Osteoblast (primary cell): ENCODE measurements at regions not wholly inside any gene's neighbourhood (a gene's known extent, or its start where the extent isn't known, plus 50 kb on each side); places are given as distances from the start of the nearest gene placed in this dataset.
"Not testable (repeated sequence)": the region's sequence is repeated elsewhere in the genome, so short reads cannot be mapped to it uniquely, and the experiment has no call there.

Source experiments
- DNase-seq: peaks from one replicate; pipeline ENCODE4 v3.0.0; 2011; ENCODE audit warnings: low spot score, mixed read lengths; ENCODE audit not compliant: insufficient read length; ENCODE audit errors: missing footprints
- H2AFZ ChIP-seq: 2 replicates; pipeline ENCODE4 v1.6.0; 2011; ENCODE audit warnings: mild to moderate bottlenecking, low read length
- H3K27ac ChIP-seq: 2 replicates; pipeline ENCODE4 v1.5.1; 2011; ENCODE audit warnings: mild to moderate bottlenecking, low read depth, low read length, moderate library complexity
- H3K27me3 ChIP-seq: 2 replicates; pipeline ENCODE4 v1.6.0; 2012; ENCODE audit warnings: mild to moderate bottlenecking, control low read depth, inconsistent platforms, low read length, moderate library complexity; ENCODE audit not compliant: insufficient read depth
- H3K36me3 ChIP-seq: 2 replicates; pipeline ENCODE4 v1.5.1; 2011; ENCODE audit warnings: mild to moderate bottlenecking, low read length, control low read depth, moderate library complexity; ENCODE audit not compliant: insufficient read depth
- H3K4me1 ChIP-seq: 2 replicates; pipeline ENCODE4 v1.5.1; 2011; ENCODE audit warnings: mild to moderate bottlenecking, low read length, control low read depth, moderate library complexity; ENCODE audit not compliant: insufficient read depth
- H3K4me2 ChIP-seq: 2 replicates; pipeline ENCODE4 v1.6.0; 2011; ENCODE audit warnings: mild to moderate bottlenecking, low read length; ENCODE audit not compliant: insufficient read depth
- H3K4me3 ChIP-seq: fragments of 200-600 bp; sonication (generic); 3 replicates; pipeline ENCODE4 v1.5.1; 2012; ENCODE audit warnings: mild to moderate bottlenecking, low read length, inconsistent platforms; ENCODE audit not compliant: insufficient read depth
- H3K79me2 ChIP-seq: 2 replicates; pipeline ENCODE4 v1.6.0; 2012; ENCODE audit warnings: mild to moderate bottlenecking, low read length, control low read depth, inconsistent platforms; ENCODE audit not compliant: insufficient read depth
- H3K9me3 ChIP-seq: 2 replicates; pipeline ENCODE4 v1.5.1; 2011; ENCODE audit warnings: low read depth, low read length, control low read depth
- H4K20me1 ChIP-seq: 2 replicates; pipeline ENCODE4 v1.6.0; 2012; ENCODE audit warnings: mild to moderate bottlenecking, low read length, control low read depth; ENCODE audit not compliant: insufficient read depth
- CTCF ChIP-seq: IDR thresholded peaks from 2 replicates; pipeline ENCODE4 v1.5.1; 2011; ENCODE audit warnings: mild to moderate bottlenecking, low read depth, low read length, moderate library complexity; ENCODE audit errors: extremely low read depth

- Histone ChIP-seq H3K9me3 (no peaks in the 10 kb centered on the region), H4K20me1 (no peaks in the 10 kb centered on the region), H3K4me3 (no peak overlapping the region), H3K27ac (no peak overlapping the region), H3K79me2 (no peaks in the 10 kb centered on the region), H2AFZ (no peak overlapping the region), H3K4me1 (no peaks in the 10 kb centered on the region), H3K36me3 (no peaks in the 10 kb centered on the region), H3K27me3 (no peaks in the 10 kb centered on the region), H3K4me2 (no peak overlapping the region)
- TF ChIP-seq CTCF, result no peak
- no peak for DNase-seq
Observed at GRCh38 chr3:187858041-187858440, 112.8 kb upstream of the BCL6 start.

- TF ChIP-seq CTCF, result no peak
- DNase-seq, result no peak
Observed at GRCh38 chr3:187858711-187859110, 113.4 kb upstream of the BCL6 start.

GRCh38 chr3:187862701-187863277 is 117.5 kb upstream of the BCL6 start:
- H3K4me1 ChIP-seq, H2AFZ ChIP-seq, H3K27me3 ChIP-seq, H3K4me3 ChIP-seq, H3K36me3 ChIP-seq, H3K79me2 ChIP-seq, H3K4me2 ChIP-seq, H3K9me3 ChIP-seq, H3K27ac ChIP-seq, DNase-seq, H4K20me1 ChIP-seq: not testable (repeated sequence)

More at GRCh38 chr3:187858711-187859110, 113.4 kb upstream of the BCL6 start:
- H3K27me3 ChIP-seq, result no peaks in the 10 kb centered on the region
- H4K20me1 ChIP-seq, result no peaks in the 10 kb centered on the region
- H3K79me2 ChIP-seq, result no peaks in the 10 kb centered on the region
- H3K27ac ChIP-seq, result no peak overlapping the region
- no peaks in the 10 kb centered on the region for H3K36me3 ChIP-seq
- H2AFZ ChIP-seq, result no peak overlapping the region
- H3K4me1 ChIP-seq, result no peaks in the 10 kb centered on the region
- no peak overlapping the region for H3K4me2 ChIP-seq
- no peaks in the 10 kb centered on the region for H3K9me3 ChIP-seq
- no peak overlapping the region for H3K4me3 ChIP-seq

- Histone ChIP-seq H3K36me3 (no peaks in the 10 kb centered on the region), H3K79me2 (no peaks in the 10 kb centered on the region), H3K4me3 (no peak overlapping the region), H3K4me1 (no peaks in the 10 kb centered on the region), H3K27me3 (no peaks in the 10 kb centered on the region), H4K20me1 (no peaks in the 10 kb centered on the region), H3K27ac (no peak overlapping the region), H3K9me3 (no peaks in the 10 kb centered on the region), H3K4me2 (no peak overlapping the region), H2AFZ (no peak overlapping the region)
- TF ChIP-seq CTCF, result no peak
- no peak for DNase-seq
Observed at GRCh38 chr3:187870360-187871203, 125.3 kb upstream of the BCL6 start.
